NB4 (cell line): ENCODE measurements at regions not wholly inside any gene's neighbourhood (a gene's known extent, or its start where the extent isn't known, plus 50 kb on each side); places are given as distances from the start of the nearest gene placed in this dataset.

Experiments
- DNase-seq: peaks from one replicate; pipeline ENCODE4 v3.0.0; 2010; ENCODE audit warnings: low read depth
- H3K4me3 ChIP-seq: one replicate; pipeline ENCODE4 v1.5.1; 2011; ENCODE audit warnings: mild to moderate bottlenecking, low read depth, low read length, moderate library complexity
- MYC ChIP-seq: IDR thresholded peaks from 2 replicates; pipeline ENCODE4 v1.6.1; 2011; ENCODE audit warnings: low read depth, low read length
- POLR2A ChIP-seq: IDR thresholded peaks from 2 replicates; pipeline ENCODE4 v1.6.1; 2011; ENCODE audit warnings: mild to moderate bottlenecking; ENCODE audit not compliant: insufficient read length; ENCODE audit errors: extremely low read depth
- TF ChIP-seq, protein P1 (sequence below): IDR thresholded peaks from one replicate; pipeline ENCODE4 v1.5.1; 2012; ENCODE audit warnings: low read depth, low read length
- TF ChIP-seq, protein P2 (sequence below): IDR thresholded peaks from 2 replicates; pipeline ENCODE4 v1.6.1; 2011; ENCODE audit warnings: low read depth, low read length

DNA sequence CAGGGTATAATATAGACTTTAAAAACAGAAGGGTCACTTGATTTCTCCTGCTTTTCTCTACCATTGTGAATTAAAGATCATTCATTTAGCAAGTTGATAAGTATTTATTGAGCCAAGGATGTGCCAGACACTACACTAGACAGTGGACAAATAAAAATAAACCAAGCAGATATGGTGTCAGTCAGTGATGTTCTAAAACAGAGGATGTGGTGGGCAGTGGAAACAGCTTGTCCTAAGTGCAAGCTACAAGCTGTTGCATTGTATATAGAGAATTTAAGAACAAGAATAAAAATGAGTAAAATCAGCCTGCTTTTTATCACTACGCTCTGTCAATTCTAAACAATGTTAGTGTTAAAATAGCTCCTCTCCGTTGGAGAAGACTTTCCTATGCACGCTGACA lies 637.3 kb upstream of the GRM7 start:
- H3K4me3 ChIP-seq: no peak overlapping the region
- no peak for DNase-seq
- TF ChIP-seq, protein P1, sequence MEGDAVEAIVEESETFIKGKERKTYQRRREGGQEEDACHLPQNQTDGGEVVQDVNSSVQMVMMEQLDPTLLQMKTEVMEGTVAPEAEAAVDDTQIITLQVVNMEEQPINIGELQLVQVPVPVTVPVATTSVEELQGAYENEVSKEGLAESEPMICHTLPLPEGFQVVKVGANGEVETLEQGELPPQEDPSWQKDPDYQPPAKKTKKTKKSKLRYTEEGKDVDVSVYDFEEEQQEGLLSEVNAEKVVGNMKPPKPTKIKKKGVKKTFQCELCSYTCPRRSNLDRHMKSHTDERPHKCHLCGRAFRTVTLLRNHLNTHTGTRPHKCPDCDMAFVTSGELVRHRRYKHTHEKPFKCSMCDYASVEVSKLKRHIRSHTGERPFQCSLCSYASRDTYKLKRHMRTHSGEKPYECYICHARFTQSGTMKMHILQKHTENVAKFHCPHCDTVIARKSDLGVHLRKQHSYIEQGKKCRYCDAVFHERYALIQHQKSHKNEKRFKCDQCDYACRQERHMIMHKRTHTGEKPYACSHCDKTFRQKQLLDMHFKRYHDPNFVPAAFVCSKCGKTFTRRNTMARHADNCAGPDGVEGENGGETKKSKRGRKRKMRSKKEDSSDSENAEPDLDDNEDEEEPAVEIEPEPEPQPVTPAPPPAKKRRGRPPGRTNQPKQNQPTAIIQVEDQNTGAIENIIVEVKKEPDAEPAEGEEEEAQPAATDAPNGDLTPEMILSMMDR: no peak
- TF ChIP-seq, protein P2, sequence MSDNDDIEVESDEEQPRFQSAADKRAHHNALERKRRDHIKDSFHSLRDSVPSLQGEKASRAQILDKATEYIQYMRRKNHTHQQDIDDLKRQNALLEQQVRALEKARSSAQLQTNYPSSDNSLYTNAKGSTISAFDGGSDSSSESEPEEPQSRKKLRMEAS: no peak
- no peak for TF ChIP-seq POLR2A
- no peak for TF ChIP-seq MYC

DNA sequence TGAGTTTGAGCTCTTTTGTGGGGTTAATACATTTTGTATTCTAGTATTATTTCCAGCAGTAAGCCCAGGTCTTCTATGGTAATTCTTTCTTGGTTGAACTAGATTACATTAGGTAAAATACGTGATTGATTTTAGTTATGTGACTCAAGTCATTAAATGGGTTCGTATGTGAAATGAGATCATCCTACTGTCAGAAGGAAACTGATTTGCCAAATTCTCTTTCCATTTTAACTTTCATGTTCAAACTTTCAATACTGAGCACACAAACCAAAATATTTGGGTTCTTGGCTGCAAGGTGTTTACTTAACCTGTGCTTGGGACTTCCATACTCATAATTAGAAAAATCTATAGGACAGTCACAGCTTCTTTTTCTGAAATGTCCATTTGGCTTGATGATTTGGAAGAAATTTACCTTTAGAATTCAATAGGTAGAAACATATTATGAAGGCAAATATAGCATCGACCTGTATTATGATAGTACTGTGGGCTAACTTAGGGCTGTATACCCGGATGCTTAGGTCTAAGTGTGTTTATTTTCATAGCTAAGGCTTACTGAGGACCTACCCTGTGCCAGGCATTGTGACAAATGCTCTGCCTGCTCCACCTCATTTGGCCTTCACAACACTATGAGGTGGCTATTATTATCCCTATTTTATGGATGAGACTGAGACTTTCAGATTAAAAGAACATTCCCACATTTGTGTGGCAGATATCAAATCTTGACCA lies 631.8 kb upstream of the GRM7 start:
- TF ChIP-seq POLR2A (no peak), MYC (no peak)
- TF ChIP-seq, protein P1: no peak
- TF ChIP-seq, protein P2: no peak
- DNase-seq: no peak
- no peak overlapping the region for H3K4me3 ChIP-seq

DNA sequence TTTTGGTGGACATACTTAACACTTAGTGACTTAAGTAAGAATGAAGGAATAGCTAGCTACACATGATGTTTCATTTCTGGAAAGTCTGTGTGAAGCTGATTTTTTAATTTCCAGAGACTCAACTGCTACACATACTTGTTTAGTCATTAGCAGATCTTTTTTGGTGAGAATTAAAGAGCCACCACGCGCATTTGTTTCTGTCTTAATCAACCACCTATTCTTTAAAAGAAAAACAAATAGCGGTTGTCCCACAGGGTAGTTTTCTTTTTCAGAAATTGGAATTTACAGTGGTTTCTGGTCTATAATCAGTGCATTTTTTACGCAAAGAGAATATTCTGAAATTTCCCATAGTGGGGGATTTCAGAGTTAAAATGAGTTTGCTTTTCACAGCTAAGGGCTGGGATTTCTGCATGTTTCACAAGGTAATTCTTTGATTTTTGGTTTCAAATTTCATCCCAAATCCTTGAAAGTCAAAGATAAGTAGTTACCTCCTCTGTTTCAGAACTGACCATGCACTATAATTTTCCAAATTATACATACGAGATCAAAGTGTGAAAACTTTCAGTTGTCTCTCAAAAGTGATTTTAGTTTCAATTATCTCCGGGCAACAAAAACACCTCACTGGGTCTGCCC lies 631.0 kb upstream of the GRM7 start:
- TF ChIP-seq, protein P1: no peak
- TF ChIP-seq, protein P2: no peak
- TF ChIP-seq POLR2A (no peak), MYC (no peak)
- no peak for DNase-seq
- H3K4me3 ChIP-seq: no peak overlapping the region

DNA sequence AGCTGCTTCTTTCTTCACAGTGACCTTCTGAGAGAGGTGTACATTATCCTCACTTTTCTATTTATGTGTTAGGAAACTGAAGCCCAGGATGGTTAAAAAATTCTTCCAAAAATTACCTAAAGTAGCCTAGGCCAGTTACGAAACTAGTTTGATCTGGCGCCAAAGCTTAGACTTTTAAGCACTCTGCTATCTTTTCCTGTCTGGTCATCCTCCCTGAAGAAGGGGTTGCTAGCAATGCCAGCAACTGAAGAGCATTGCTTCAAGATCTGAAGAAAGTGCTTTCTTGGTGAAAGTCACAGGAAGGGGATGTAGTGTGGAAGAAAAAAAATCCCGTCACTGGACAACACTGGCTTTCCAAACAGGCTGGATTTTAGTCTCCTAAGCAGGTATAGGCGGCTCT lies 618.8 kb upstream of the GRM7 start:
- H3K4me3 ChIP-seq: no peak overlapping the region
- TF ChIP-seq, protein P1: no peak
- TF ChIP-seq MYC: no peak
- TF ChIP-seq, protein P2: no peak
- TF ChIP-seq POLR2A: no peak
- DNase-seq: no peak

DNA sequence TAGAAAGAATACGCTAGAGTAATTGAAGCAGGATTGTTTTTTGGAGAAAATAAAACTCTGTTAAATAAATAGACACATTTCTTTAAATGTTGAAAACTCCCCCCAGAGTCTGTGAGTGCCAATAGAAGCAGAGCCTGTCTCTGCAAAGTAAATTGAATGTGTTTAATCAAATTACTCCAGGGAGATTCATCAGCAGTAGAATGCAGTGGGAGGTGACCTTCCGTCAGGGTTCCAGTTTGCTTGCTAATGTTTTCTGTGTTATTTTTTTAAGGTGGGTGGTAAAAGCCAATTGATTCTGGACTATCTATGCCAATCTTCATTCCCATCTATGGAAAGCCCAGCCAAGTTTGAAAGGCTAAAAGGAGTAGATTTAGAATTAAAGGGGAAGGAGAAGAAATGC lies 612.4 kb upstream of the GRM7 start:
- no peak for DNase-seq
- TF ChIP-seq, protein P1: no peak
- TF ChIP-seq POLR2A (no peak), MYC (no peak)
- TF ChIP-seq, protein P2: no peak

More for the DNA sequence above, 612.4 kb upstream of the GRM7 start:
- no peak overlapping the region for H3K4me3 ChIP-seq
